ENCODE measurements at regions not wholly inside any gene's neighbourhood (a gene's known extent, or its start where the extent isn't known, plus 50 kb on each side); places are given as distances from the start of the nearest gene placed in this dataset.

DNA sequence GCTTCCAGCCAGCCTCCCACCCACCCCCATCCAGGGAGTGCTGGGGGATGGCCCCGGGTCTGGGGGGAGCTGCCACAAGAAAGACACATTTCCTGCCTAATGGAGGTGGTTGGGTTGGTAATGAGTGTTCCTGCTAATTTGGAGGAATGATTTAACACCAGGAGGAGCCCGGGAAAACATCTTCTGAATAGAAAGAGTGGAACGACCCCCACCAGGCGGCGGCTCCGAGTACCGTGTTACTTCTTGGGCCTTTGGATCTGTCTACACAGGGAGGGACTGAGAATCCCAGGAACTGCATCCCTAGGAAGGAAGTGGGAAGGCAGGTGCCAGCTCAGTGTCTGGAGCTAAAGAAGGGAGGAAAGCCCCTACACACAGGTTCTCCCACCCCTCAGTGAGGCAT lies 64.6 kb downstream of the TSPAN17 start:
- TF ChIP-seq EZH2phosphoT487 (IDR thresholded peaks at IDR 0.05; ENCODE audit: insufficient read depth, low read depth) (no peak), EZH2 (IDR thresholded peaks at IDR 0.05; ENCODE audit: insufficient read depth, poor library complexity, severe bottlenecking) (no peak)
